ENCODE measurements at regions not wholly inside any gene's neighbourhood (a gene's known extent, or its start where the extent isn't known, plus 50 kb on each side); places are given as distances from the start of the nearest gene placed in this dataset.

- TF ChIP-seq, protein P1, sequence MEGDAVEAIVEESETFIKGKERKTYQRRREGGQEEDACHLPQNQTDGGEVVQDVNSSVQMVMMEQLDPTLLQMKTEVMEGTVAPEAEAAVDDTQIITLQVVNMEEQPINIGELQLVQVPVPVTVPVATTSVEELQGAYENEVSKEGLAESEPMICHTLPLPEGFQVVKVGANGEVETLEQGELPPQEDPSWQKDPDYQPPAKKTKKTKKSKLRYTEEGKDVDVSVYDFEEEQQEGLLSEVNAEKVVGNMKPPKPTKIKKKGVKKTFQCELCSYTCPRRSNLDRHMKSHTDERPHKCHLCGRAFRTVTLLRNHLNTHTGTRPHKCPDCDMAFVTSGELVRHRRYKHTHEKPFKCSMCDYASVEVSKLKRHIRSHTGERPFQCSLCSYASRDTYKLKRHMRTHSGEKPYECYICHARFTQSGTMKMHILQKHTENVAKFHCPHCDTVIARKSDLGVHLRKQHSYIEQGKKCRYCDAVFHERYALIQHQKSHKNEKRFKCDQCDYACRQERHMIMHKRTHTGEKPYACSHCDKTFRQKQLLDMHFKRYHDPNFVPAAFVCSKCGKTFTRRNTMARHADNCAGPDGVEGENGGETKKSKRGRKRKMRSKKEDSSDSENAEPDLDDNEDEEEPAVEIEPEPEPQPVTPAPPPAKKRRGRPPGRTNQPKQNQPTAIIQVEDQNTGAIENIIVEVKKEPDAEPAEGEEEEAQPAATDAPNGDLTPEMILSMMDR (IDR thresholded peaks at IDR 0.05), result no peak
- no peak for TF ChIP-seq POLR2A (IDR thresholded peaks at IDR 0.05)
These were observed 188.2 kb upstream of the CTBP2 start for GRCh38 chr10:125348536-125348935.

Data from esophagus squamous epithelium (tissue), 4 donors.